Liver (tissue), 3 donors: ENCODE measurements at regions not wholly inside any gene's neighbourhood (a gene's known extent, or its start where the extent isn't known, plus 50 kb on each side); places are given as distances from the start of the nearest gene placed in this dataset.

ENCODE experiments used
- ATF3 ChIP-seq: IDR thresholded peaks from 2 replicates; pipeline ENCODE4 v1.6.1; 2016; ENCODE audit warnings: antibody characterized with exemption
- FOXA1 ChIP-seq: IDR thresholded peaks from 2 replicates; pipeline ENCODE4 v1.6.1; 2016; ENCODE audit warnings: antibody characterized with exemption
- RXRA ChIP-seq, 2 donors: IDR thresholded peaks; 2 replicates each; pipeline ENCODE4 v1.6.1; 2017 to 2018; ENCODE audit warnings: antibody characterized with exemption in 2 of 2, mild to moderate bottlenecking in 1 of 2
- TAF1 ChIP-seq: conservative IDR thresholded peaks from 2 replicates; pipeline ENCODE4 v1.6.1; 2016; ENCODE audit warnings: antibody characterized with exemption, mild to moderate bottlenecking
- TF ChIP-seq, protein P1 (sequence below): IDR thresholded peaks from 2 replicates; pipeline ENCODE4 v1.6.1; 2016; ENCODE audit warnings: antibody characterized with exemption
- TF ChIP-seq, protein P2 (sequence below): IDR thresholded peaks from 2 replicates; pipeline ENCODE4 v1.6.1; 2016; ENCODE audit warnings: antibody characterized with exemption, mild to moderate bottlenecking
- TF ChIP-seq, protein P3 (sequence below): fragments of 150-350 bp; IDR thresholded peaks from 2 replicates; pipeline ENCODE4 v1.5.1; 2017; ENCODE audit warnings: improper control_type of control experiment, low read depth, low read length; ENCODE audit not compliant: missing input control
- donor health status: healthy.
- donor health status: healthy.

DNA sequence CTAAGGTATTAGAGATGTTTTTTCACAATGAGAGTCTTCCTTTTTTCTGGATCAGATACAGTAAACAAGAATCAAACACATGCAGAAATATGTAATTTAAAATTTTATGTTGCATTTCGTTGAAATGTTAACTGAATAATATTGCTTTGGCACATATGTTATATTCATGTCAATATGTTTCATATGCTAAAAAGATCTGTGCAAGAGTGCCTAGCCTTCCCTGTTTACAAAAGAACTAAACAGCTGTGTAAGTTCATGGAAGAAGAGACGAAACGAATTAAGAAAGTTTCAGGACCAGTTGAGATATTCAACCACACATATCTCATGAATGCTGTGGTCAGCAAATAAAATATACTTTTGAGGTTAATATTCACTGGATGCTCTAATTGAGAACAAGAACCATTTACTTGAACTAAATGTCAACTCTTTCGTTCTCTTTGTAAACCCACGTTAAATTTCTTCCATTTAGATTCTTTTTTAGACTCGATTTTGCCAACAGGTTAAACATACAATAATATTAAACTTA lies 289.5 kb downstream of the FOXG1 start:
- TF ChIP-seq, protein P1, sequence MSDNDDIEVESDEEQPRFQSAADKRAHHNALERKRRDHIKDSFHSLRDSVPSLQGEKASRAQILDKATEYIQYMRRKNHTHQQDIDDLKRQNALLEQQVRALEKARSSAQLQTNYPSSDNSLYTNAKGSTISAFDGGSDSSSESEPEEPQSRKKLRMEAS: no peak
- TF ChIP-seq, protein P2, sequence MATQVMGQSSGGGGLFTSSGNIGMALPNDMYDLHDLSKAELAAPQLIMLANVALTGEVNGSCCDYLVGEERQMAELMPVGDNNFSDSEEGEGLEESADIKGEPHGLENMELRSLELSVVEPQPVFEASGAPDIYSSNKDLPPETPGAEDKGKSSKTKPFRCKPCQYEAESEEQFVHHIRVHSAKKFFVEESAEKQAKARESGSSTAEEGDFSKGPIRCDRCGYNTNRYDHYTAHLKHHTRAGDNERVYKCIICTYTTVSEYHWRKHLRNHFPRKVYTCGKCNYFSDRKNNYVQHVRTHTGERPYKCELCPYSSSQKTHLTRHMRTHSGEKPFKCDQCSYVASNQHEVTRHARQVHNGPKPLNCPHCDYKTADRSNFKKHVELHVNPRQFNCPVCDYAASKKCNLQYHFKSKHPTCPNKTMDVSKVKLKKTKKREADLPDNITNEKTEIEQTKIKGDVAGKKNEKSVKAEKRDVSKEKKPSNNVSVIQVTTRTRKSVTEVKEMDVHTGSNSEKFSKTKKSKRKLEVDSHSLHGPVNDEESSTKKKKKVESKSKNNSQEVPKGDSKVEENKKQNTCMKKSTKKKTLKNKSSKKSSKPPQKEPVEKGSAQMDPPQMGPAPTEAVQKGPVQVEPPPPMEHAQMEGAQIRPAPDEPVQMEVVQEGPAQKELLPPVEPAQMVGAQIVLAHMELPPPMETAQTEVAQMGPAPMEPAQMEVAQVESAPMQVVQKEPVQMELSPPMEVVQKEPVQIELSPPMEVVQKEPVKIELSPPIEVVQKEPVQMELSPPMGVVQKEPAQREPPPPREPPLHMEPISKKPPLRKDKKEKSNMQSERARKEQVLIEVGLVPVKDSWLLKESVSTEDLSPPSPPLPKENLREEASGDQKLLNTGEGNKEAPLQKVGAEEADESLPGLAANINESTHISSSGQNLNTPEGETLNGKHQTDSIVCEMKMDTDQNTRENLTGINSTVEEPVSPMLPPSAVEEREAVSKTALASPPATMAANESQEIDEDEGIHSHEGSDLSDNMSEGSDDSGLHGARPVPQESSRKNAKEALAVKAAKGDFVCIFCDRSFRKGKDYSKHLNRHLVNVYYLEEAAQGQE: no peak
- TF ChIP-seq, protein P3, sequence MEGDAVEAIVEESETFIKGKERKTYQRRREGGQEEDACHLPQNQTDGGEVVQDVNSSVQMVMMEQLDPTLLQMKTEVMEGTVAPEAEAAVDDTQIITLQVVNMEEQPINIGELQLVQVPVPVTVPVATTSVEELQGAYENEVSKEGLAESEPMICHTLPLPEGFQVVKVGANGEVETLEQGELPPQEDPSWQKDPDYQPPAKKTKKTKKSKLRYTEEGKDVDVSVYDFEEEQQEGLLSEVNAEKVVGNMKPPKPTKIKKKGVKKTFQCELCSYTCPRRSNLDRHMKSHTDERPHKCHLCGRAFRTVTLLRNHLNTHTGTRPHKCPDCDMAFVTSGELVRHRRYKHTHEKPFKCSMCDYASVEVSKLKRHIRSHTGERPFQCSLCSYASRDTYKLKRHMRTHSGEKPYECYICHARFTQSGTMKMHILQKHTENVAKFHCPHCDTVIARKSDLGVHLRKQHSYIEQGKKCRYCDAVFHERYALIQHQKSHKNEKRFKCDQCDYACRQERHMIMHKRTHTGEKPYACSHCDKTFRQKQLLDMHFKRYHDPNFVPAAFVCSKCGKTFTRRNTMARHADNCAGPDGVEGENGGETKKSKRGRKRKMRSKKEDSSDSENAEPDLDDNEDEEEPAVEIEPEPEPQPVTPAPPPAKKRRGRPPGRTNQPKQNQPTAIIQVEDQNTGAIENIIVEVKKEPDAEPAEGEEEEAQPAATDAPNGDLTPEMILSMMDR: no peak
- no peak for TF ChIP-seq ATF3
- TF ChIP-seq RXRA (IDR thresholded peaks at IDR 0.05): no peak
- TF ChIP-seq FOXA1: no peak
- no peak for TF ChIP-seq TAF1
